Sigmoid colon (tissue), 4 donors: ENCODE measurements at regions not wholly inside any gene's neighbourhood (a gene's known extent, or its start where the extent isn't known, plus 50 kb on each side); places are given as distances from the start of the nearest gene placed in this dataset.

ENCODE experiments used
- CTCF ChIP-seq, 4 experiments: fragments of 450-650 bp in 3 of 4; fragments of 200-600 bp in 1 of 4; IDR thresholded peaks; one replicate each; pipeline ENCODE4 v1.5.1; 2016 to 2019; ENCODE audit warnings: antibody characterized with exemption in 4 of 4, mild to moderate bottlenecking in 3 of 4, moderate library complexity in 2 of 4
- EP300 ChIP-seq, 4 donors: sonication (generic); formaldehyde crosslinking; IDR thresholded peaks; one replicate each; pipeline ENCODE4 v1.6.1; 2017; ENCODE audit warnings: antibody characterized with exemption in 4 of 4
- POLR2A ChIP-seq, 2 donors: fragments of 450-650 bp; IDR thresholded peaks; one replicate each; pipeline ENCODE4 v1.6.1; 2016; ENCODE audit warnings: antibody characterized with exemption in 2 of 2, mild to moderate bottlenecking in 2 of 2, moderate library complexity in 2 of 2
- POLR2AphosphoS5 ChIP-seq, 4 donors: sonication (generic); formaldehyde crosslinking; IDR thresholded peaks; one replicate each; pipeline ENCODE4 v1.6.1; 2017; ENCODE audit warnings: antibody characterized with exemption in 4 of 4

GRCh38 chr2:238599549-238600505 lies 173.1 kb downstream of the ASB1 start:
- no peak for TF ChIP-seq POLR2AphosphoS5 (IDR thresholded peaks at IDR 0.05)
- no peak for TF ChIP-seq CTCF (IDR thresholded peaks at IDR 0.05)
- TF ChIP-seq POLR2A (IDR thresholded peaks at IDR 0.05) = no peak
- no peak for TF ChIP-seq EP300 (IDR thresholded peaks at IDR 0.05)
